ENCODE measurements at regions not wholly inside any gene's neighbourhood (a gene's known extent, or its start where the extent isn't known, plus 50 kb on each side); places are given as distances from the start of the nearest gene placed in this dataset.

DNA sequence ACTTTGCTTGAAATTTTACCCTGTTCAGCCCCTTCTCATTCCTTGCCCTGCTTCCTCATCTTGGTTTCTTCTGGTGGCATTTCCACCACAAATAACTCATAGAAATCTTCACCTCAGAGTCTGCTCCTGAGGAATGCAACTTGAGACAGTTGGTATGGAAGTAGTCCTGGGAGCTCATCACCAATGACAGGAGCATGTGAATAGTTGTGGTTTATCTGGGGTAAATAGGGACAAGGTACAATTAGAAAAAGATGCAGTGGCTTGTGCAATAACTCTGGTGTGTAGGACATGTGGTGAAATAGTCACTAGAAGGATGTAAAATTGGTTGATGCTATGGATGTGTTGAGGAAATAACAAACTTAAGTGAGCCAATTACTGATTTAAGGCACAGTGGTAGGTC lies 72.7 kb upstream of the CHRNA7 start:
- no peak overlapping the region for H3K4me3 ChIP-seq (ENCODE audit: low read length)
- no peak for DNase-seq (ENCODE audit: low read depth, low spot score)

DNA sequence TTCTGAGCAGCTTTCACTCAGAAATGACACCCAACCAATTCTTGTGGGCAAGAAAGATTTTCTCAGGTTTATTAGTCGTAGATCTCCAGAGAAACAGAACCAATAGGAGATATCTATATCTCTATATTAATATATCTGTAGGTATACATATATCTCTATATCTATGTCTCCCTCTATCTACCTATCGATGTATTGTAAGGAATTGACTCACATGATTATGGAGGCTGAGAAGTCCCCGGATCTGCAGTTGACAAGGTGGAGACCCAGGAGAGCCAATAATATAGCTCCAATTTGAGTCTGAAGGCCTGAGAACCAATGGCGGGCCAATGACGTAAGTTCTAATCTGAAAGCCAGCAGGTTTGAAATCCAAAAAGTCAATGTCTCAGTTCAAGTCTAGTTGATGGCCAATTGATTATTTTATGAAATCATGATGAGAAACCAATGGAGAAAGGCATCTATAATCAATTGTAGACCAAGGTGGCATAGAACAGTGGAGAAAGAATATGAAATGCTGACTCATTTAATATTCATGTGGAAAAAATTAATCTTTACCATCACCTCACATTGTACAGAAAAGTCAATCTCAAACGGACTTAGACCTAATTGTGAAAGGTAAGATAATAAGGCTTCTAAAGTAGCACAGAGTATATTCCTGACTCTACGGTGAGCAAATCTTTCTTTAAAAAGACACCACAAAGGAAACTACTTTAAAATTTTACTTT lies 65.6 kb upstream of the CHRNA7 start:
- no peak overlapping the region for H3K4me3 ChIP-seq (ENCODE audit: low read length)
- DNase-seq (ENCODE audit: low read depth, low spot score), result no peak

DNA sequence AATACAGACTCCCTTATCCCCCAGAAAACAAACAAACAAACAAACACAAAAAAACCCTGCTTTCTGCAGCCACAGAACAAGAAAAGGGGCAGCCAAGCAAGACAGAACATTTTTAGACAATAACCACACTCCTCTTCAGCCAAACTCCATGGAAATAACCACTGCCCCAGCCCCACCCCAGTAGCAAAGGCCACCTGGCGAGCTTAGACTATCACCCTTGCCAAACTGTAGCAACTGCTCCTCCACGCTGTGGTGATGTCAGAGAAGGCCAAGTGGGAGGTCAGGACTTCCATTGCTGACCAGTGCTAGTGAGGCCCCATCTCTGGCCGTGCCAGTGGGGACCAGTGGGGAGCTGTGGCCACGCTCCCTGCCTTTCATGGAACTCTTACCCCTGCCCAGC lies 60.3 kb upstream of the CHRNA7 start:
- DNase-seq (ENCODE audit: low read depth, low spot score), result no peak
- no peak overlapping the region for H3K4me3 ChIP-seq (ENCODE audit: low read length)

DNA sequence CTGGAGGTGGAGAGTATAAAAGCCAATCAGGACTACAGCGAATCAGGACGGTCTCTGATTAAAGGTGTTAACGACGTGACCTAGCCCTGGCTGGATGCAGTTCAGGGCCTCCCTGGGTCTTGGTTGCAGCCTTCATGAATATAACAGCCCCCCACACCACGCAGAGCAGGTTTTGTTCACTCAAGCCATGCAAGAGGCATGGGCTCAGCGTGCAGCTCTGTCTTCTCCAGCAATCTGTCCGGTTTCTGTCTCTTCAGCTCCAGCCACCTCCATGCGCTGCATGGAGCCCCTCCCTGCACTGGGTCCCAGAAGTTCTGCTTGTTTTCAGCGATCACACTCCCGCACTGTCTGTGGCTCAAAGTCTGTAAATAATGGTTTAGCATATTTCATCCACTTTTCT lies 57.1 kb upstream of the CHRNA7 start:
- H3K4me3 ChIP-seq (ENCODE audit: low read length), result no peak overlapping the region
- DNase-seq (ENCODE audit: low read depth, low spot score), result no peak

DNA sequence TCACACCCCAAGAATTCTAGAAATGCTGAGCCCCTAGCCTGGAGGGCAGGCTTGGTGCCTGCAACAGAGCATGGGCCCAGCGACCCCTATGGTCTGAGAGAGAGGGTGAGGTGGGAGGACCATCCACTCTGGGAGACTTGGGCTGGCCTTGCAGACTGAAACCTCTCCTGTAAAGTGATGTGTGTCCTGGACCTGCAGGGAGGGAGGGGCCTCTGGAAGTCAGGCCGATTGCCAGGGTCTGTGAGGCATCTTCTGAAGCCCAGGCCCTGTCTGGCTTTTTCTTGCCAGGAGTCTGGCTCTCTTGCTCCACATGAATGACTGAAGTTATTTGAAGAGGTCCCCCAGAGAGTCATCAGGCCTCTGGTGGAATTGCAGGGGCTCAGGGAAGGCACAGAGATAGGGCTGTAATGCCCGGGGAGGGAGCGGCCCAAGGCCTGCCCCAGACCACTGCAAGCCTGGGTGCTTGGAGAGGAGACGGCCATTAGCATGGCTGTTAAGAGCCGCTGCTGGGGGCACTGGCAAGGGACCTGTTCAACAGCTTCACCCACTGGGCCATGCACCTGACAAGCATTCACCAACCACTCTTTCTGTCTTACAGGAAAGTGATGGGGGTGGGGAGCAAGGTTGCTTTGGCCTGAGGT lies 56.0 kb upstream of the CHRNA7 start:
- DNase-seq (ENCODE audit: low read depth, low spot score), result no peak
- H3K4me3 ChIP-seq (ENCODE audit: low read length), result no peak overlapping the region

DNA sequence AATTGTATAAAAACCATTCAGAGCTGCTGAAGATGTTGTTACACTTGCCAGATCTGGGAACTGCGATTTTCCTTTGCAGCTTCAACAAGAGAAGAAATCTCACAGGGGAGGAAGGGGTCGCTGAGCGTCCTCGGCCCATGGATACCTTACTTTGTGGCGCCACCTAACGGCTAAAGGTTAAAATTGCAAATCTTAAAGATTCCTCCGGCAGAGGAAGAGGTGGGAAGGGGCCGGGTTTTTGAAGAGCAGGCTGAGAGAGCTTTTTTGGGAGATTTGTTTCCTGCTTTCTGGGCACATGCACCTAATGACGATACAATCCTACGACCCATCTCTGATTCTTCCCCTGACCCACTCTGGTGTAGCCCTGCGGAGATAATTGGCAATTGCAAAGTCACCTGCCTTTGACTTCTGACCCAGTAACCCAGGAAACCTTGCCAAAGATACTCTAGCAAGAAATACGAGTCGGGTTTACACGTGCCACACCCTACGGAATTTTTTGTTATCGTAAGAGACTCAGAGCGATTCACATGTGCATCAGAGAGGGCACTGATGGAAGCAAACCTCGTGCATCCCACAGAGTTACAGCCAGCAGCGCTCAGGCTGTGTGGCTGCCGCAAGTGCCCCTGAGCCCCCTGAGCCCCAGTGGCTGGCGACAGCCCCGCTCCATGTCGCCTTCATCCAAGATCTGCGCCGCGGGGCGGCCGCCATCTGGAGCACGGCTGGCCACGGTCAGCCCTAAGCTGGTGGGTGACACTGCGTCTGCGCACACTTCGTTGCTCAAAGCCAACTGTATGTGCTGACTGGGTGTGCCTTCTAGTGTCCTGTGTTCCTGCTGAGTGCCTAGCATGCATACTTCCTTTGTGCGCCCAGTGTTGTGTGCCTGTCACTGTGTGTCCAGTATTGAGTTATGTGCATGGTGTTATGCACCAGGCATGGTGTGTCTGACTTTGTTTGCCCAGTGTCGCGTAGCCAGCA lies 55.2 kb upstream of the CHRNA7 start:
- H3K4me3 ChIP-seq (ENCODE audit: low read length), result no peak overlapping the region
- no peak for DNase-seq (ENCODE audit: low read depth, low spot score)

DNA sequence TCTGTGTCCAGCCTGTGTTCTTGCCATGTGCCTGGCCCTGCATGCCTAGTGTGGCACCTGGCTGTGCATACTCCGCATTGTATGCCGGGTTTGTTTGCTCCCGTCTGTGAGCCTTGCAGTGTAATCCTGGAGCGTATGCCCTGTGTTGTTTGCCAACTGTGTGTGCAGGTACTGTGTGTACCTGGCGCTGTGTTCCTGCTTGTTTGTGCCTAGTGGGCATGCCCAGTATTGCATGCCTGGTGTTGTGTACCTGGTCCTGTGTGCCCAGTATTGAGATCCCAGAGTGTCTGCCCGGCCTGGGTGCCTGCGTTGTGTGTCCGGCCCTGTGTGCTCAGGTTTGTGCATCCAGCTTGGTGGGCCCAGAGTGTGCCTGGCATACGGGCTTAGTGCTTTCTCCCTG lies 54.5 kb upstream of the CHRNA7 start:
- H3K4me3 ChIP-seq (ENCODE audit: low read length), result no peak overlapping the region
- no peak for DNase-seq (ENCODE audit: low read depth, low spot score)

DNA sequence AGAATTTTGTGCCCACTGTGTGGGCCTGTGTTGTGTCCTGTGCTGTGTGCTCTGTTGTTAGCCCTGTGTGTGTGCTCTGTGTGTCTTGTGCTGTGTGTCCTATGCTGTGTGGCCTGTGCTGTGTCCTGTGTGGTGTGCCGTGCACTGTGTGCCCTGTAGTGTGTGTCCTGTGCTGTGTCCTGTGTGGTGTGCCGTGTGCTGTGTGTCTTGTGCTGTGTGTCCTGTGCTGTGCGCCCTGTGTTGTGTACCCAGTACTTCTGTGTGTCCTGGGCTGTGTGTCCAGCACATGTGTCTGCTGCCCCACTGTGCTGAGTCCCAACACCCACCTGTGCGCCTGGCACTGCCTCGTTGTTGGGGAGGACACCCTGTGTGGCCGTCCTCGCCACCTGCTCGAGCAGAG lies 53.2 kb upstream of the CHRNA7 start:
- no peak for DNase-seq (ENCODE audit: low read depth, low spot score)
- no peak overlapping the region for H3K4me3 ChIP-seq (ENCODE audit: low read length)

DNA sequence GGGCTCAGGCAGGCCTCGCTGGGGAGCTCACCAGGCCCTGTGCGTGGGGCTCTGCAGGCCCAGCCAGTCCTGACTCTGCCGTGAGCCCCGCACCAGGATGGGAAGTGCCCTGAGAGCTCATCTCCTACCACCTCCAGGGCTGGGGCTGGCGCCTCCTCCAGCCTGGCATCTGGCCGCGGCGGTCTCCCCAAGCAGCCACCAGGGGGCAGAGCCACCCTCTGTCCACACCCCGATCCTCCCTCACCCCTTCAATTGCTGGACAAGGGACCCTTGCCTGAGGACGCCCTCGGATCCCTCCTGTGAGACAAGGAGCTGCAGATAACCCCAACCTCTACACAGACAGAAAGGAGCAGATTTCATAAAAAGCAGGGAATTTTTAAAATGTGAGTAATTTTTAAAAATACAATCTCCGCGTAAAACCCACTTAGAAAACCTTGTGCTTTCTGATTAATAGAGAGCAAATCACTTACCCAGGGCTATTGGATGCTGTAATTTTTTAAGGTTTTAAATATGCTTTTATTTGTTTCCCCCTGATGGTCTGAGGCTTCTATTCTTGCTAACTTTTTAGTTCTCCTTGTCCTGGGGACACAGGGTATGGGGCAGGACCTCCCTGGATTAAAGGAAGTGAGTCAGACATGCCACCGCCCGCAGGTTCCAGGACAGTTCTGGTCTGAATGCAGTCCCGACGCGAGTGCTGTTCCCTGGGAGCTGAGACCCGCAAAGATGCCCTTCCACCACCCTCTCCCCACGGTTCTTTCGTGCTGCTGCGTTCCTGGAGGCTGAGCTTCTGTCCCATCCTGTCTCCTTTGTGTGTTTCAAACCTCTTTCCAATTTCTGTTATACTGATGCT lies 52.3 kb upstream of the CHRNA7 start:
- DNase-seq (ENCODE audit: low read depth, low spot score), result no peak
- no peak overlapping the region for H3K4me3 ChIP-seq (ENCODE audit: low read length)
